ENCODE measurements at regions not wholly inside any gene's neighbourhood (a gene's known extent, or its start where the extent isn't known, plus 50 kb on each side); places are given as distances from the start of the nearest gene placed in this dataset.
"Not testable (repeated sequence)": the region's sequence is repeated elsewhere in the genome, so short reads cannot be mapped to it uniquely, and the experiment has no call there.

DNA sequence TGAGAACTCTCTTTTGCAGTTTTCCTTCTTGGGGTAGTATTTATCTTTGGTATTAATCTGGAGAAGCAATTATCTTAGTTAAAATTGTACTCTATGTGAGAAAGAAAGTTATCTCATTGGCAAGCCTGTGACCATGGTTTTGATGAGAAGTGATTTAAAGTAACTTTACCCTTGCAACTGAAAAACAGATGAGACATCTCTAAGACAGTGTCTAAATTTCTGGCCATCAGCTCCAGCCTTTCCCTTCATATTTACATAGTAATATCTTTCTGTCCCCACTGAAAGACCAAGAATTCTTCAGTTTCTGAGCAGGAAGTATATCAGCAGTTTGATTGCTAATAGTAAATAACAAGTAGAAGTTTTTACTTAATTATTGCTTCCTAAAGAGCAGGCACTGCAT is 386.1 kb upstream of the SYNCRIP start:
- DNase-seq = no peak

DNA sequence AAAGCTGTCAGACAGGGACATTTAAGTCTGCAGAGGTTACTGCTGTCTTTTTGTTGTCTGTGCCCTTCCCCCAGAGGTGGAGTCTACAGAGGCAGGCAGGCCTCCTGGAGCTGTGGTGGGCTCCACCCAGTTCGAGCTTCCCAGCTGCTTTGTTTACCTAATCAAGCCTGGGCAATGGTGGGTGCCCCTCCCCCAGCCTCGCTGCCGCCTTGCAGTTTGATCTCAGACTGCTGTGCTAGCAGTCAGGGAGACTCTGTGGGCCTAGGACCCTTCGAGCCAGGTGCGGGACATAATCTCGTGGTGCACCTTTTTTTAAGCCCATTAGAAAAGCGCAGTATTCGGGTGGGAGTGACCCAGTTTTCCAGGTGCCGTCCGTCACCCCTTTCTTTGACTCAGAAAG is 384.2 kb upstream of the SYNCRIP start:
- not testable (repeated sequence) for DNase-seq

DNA sequence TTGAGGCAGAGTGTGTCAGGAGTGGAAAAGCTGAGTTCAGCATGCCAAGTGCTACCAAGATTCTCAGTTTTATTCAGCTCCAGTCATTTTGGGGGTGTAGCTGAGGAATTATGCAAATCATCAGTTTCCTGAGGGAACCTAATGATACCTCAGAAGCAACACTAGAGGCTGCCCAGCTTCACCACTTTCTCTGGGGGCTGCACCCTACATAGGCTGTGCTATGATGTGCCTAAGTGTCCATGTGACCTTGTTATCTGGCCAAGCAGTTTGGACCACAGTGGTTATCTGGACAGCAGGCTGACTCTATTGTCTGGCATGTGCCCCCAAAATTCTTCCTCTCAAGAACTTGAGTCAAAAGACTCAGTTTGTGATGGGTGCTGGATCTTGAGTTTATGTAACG is 374.6 kb upstream of the SYNCRIP start:
- no peak for DNase-seq

DNA sequence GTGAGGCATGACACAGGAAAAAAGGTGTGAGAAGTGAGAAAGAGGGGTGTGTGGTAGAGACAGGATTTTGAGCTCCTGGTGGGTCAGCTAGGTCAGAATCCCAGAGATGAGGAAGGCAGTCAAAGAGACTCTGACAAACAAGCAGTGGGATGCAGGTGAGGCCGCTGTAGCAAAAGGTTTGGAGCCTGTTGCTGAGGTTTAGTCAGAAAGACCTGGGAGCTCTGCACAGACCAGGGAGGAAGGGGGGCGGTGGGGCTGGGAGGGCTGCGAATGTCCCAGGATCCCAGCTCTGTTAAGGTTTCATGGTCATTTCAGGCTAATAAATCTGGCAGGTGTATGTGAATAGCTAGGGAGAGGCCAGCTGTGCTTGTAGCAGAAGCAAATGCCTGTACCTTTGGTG is 373.9 kb upstream of the SYNCRIP start:
- DNase-seq = no peak

DNA sequence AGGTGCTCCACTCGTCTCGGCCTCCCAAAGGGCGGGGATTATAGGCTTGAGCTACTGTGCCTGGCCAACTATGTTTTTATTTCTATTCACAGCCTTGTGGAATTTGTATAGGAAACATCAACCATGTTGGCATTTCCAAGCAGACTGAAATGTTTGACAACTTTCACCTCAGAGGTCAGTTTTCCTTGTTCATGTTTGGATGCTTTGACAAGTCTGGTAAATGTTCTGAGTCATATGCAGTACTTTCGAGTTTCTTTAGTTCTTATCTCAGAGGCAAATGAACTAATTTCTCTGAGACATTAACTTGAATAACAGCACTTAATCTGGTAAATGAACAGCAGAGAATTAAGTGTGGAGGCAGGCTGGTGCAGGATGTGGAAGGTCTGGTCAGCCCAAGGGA is 373.4 kb upstream of the SYNCRIP start:
- no peak for DNase-seq

DNA sequence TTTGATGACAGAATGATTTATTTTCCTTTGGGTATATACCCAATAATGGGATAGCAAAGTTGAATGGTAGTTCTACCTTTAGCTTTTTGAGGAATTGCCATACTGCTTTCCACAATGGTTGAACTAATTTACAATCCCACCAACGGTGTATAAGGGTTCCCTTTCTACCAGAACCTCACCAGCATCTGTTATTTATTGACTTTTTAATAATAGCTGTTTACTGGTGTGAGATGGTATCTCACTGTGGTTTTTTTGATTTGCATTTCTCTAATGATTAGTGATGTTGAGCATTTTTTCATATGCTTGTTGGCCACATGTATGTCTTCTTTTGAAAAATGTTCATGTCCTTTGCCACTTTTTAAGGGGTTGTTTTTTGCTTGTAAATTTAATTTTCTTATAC is 370.3 kb upstream of the SYNCRIP start:
- DNase-seq = not testable (repeated sequence)

DNA sequence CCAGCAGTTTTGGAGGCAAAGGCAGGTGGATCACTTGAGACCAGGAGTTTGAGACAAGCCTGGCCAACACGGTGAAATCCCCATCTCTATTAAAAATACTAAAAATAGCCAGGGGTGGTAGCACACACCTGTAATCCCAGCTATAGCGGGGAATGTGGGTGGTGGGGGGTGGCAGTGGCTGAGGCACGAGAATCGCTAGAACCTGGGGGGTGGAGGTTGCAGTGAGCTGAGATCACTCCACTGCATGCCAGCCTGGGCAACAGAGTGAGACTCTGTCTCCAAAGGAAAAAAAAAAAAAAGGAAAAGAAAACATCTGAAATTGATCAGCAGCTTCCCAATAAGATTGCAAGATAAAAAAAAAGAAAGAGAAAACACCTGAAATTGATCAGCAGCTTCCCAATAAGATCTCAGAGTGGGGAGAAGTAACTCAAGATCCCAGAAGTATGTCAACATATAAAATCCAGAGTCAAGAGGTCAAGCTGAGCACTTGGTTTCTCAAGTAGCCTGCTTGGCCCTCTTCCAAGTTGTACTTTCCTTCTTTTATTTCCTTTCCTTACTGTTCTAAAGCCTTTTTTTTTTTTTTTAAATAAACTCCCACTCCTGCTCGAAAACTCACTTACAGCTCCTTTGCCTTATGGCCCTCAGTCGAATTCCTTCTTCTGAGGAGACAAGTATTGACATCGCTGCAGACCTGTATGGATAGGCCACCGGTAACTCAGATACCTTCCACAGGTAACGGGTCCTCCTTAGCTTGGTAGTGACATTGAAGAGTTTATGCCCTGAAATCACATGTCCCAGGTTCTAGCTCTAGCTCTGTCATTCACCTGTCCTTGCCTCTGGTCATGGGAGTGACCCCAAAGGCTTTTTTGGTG is 368.5 kb upstream of the SYNCRIP start:
- DNase-seq = no peak

DNA sequence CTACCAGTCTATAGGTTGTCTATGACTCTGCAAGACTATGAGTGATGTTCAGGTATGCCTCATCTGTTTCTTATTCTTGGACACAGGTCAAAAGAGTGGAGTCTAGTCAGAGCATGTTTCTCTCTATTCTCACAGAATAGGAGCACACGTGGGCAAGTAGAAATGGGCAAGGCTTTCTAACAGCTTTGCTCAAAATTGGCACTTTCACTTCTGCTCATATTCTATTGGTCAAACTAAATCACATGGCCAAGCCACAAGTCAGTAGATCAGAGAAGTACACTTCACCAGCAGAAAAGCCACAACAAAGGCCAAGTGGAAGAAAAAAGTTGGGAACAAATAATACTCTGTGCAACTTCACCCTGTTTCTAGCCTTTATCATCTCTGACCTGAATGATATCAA is 354.5 kb upstream of the SYNCRIP start:
- DNase-seq = no peak

DNA sequence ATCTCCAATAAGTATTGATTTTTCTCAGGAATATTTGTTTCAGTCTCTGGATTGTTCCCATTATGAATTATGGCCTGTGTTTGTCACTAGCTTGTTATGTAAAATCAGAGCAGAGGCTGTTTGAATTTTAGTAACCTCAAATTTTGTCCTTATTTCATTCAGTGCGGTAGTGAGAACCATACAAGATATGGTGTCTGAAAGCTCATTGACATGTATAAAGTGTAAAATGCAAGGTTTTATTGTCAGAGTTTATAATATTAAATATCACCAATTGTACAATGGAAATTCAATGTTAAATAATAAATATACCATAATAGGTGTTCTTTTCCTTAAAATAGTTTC is 353.3 kb upstream of the SYNCRIP start:
- no peak for DNase-seq

DNA sequence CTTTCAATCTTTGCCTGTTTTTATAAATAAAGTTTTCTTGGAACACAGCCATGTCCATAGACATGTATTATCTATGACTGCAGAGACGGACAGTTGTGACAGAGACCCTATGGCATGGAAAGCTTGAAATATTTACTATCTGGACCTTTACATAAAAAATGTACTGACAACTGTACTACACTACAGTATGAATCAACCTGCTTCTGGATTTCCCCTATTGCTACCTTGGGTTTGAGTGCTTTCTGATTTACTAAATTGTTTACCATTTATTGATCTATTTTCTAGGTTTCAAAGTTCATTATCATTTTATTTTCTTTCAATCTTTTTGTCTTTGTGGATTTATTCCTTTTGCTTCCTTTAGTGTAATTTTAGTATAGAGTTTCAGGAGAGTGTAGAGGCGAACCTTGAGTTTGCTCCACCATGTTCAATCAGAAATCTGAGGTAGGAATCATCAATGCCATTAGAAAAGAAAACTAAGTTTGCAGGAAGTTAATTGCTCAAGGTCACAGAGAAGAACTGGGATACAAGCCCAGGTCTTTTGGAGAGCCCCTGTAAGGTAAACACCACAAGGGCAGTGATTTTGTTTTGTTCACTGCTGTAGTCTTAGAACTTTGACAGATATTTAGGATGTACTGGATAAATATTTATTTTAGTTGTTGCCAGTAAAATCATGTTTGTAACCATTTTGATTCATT is 352.8 kb upstream of the SYNCRIP start:
- no peak for DNase-seq

DNA sequence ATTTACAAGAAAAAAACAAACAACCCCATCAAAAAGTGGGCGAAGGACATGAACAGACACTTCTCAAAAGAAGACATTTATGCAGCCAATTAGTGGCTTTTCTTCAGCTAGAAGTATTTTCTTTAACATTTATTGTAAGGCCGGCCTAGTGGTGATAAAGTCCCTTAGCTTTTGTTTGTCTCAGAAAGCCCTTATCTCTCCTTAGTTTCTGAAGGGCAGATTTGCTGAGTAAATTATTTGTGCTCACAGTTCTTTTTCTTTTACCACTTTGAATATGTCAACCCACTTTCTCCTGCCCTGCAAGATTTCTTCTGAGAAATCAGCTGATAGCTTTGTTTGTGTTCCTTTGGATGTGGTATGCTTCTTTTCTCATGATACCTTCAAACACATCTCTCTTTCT is 344.0 kb upstream of the SYNCRIP start:
- DNase-seq = no peak

DNA sequence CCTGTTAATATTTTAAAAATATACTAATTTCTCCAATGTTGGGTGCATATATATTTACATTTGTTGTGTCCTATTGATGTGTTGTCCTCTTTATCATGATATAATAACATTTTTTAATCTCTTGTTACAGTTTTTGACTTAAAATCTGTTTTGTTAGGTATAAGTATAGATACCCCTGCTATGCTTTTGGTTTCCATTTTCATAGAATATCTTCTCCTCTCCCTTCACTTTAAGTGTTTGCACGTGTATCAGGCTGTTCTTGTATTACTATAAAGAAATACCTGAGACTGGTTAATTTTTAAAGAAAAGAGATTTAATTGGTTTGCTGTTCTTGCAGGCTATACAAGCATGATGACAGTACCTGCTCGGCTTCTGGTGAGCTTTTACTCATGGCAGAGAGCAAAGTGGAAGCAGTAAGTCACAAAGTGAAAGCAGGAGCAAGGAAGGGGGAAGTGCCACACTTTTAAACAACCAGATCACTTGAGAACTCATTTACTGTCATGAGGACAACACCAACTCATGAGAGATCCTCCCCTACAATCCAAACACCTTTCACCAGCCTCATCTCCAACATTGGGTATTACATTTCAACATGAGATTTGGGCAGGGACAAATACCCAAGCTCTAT is 340.5 kb upstream of the SYNCRIP start:
- DNase-seq = no peak

DNA sequence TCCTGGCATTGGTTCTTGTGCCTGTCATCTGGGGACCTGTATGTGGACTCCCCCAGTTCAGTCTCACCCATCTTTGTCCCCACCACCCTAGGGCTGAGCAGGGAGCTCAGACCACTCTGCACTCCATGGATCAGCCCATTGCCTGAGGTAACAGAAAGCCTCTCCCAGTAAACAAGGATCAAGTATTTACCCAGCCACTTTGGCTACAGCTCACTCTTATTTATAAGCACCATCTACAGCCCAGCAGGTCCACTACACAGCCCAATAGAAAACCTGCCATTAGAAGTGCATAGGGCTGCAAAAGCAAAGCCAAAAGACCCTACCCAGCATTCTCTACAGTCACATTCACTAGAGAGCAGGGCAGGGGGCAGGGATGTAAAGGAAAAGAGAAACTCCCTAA is 335.0 kb upstream of the SYNCRIP start:
- no peak for DNase-seq

DNA sequence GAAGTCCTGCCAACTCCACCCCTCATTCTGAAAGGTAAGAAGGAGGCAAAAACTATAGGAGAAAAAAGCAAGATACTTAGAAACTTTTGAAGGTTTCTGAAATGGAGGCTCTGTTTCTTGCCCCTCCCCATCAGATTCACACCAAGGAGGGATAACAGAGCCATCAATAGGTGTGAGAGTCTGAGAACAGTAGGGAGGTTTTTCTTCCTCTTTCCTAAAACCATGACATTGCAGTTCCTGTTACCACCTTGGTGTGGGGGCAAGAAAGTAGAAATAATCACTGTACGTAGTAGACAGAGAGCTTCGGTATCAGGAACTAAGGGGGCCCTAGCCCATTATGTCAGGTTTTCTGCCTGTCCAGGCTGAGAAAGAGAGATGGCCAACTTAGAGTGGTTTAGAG is 333.3 kb upstream of the SYNCRIP start:
- DNase-seq = no peak

DNA sequence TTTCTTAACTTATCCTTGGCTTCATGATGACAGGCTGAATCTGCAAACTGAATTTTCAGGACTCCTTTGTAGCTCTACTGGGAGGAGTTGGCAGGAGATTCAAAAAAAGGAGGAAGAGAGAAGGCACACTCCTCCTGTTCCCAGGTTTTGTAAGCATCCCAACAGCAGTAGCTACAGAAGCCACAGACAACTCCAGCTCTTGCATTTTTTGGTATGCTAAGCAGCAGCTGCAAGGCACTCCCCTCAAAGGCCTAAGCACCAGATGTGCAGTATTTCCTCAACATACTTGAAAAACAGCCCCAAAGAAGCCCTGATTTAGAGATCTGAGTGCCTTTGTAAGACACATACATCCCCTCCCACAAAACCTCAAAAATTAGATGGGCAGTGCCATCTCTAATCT is 328.6 kb upstream of the SYNCRIP start:
- no peak for DNase-seq

DNA sequence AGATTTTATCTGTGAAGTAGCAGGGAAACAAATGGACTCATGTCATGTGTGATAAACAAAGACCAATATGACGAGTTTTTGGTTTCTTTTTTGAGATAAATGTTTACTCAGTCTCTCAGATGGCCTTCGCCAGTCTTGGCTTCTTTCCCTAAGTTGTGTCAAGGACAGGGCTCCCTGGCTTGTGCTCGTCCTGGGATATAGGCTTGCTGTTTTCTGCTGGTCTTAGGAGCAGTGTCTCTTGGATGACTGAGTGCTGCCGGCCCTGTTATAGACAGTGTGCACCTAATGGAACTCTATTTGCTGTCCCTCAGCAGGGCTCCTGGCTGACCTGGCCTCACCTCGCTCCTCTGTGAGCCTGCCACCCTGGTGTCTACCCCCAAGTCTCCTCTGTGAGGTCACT is 324.1 kb upstream of the SYNCRIP start:
- no peak for DNase-seq

DNA sequence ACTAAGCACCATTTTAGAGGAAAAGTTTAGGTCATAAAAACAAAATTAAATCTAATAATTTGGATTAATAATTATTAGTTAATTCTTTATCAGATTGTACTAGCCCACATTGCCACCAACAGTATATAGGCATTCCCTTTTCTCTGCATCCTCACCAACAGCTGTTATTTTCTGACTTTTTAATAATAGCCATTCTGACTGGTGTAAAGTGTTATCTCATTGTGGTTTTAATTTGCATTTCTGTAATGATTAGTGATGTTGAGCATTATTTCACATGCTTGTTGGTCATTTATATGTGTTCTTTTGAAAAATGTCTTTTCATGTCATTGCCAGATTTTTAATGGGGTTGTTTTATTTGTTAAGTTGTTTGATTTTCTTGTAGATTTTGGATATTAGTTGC is 319.1 kb upstream of the SYNCRIP start:
- DNase-seq = no peak

DNA sequence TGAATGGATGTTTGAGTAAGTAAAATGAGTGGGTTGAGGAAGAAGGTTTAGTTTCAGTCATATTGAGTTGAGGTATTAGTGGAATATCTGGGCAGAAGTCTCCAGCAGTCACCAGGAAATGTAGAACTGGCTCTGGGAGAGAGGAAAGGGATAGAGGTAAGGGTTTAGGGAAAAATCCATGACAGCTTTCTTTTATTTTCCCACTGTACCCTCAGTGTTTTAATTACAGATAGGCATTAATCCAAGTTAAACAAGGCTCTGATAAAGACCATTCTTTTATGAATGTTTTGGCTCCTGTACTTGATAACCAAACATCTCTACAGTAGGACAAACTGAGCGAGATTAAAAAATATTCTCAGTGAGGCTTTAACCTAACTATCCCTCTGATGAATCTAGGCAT is 318.4 kb upstream of the SYNCRIP start:
- no peak for DNase-seq

DNA sequence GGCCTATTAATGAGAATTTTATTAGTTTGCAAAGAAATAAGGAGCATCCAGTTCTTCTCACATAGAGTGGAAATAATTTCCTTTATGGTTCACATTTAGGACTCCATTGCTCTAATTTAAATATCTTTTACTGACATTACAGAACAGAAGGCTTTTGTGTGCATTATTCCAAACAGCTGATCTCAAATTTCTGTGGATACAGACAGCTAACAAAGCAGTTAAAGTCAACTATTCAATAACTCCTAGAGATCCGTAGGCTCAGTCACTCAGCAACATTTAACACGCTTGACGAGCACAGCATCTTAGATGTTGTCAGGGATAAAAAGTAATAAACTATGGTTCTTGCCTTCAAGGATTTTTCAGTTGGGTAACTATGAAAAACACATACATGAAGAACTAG is 305.8 kb upstream of the SYNCRIP start:
- DNase-seq = no peak

DNA sequence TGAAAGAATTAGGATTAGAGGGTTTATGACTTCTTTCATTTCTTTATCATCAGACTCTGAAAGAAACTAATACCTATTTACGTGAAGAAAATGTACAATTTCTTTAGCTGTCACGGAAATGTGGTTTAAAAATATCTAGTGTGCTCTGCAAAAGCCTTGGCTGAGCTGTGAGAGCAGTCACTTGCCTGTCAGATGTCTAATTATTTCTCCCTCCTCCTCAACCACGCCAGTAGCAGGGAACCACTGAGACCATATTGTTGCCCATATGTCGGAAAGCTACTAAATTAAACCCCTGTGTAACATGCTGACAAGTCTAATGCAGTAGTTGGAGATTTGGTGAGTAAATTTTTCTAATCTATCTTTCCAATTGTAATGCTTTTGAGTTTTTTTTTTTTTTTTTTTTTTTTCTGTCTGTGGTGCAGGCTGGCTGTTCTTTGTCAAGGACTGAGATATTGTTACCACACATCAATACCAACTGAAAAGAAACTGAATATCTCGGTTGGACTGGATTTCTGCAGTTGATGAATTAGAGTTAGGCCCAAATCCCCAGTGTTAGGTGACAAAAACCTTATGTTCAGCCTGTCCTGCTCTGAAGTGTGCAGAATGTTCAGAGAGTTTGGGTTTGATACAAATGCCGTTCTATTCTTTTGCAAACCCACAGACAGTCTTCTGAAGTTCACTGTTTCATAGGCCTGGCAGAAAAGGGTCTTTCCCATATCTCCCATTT is 302.9 kb upstream of the SYNCRIP start:
- DNase-seq = no peak

DNA sequence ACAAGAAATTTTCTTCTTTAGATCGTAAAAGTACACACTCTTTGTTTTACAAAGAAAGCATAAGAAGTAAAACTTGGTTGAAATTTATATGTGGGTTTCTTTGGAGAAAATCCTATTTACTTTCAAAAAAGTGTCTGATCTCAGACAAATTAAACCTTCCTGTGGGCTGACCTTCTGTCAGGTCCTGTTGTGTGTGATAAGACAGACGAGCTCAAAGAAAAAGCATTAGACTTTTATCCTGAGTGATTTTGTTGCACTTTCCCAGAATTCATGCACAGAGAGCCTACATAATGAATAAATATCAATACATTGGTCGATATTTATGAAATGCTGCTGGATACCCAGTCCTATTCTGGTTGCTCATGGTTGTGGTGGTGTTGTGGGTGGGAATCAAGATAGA is 302.1 kb upstream of the SYNCRIP start:
- no peak for DNase-seq

DNA sequence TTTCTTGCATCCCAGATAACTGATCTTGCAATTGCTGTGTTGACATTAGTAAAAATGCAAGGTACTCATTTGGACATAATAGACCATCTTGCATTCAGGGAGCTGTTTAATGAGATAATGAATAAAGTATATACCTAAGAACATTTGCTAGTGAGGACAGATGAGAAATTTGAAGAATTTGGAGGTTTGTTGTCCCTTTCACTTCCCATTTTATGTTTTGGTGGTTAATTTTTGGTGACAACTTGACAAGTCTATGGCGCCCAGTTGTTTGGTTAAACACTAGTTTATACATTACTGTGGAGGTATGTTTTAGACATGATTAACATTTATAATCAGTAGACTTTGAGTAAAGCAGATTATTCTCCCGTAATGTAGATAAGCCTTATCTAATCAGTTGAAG is 300.2 kb upstream of the SYNCRIP start:
- no peak for DNase-seq

DNA sequence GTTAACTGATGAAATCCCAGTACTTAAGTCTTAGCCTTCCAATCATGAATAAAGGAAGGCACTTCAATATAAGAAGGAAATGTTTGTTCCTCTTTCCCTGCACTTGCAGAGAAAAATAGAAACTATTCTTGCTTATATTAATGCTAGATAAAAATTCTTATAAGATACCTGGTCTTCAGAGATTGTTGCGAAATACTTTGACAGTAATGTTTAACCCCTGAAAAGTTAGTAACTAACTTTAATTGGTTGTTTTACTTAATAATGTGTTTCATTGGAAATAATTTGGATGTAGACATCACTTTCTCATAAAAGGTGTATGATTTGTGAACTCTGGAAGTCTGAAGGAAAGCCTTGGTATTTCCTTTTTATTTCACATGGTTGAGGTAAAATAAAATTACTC is 294.2 kb upstream of the SYNCRIP start:
- DNase-seq = no peak

DNA sequence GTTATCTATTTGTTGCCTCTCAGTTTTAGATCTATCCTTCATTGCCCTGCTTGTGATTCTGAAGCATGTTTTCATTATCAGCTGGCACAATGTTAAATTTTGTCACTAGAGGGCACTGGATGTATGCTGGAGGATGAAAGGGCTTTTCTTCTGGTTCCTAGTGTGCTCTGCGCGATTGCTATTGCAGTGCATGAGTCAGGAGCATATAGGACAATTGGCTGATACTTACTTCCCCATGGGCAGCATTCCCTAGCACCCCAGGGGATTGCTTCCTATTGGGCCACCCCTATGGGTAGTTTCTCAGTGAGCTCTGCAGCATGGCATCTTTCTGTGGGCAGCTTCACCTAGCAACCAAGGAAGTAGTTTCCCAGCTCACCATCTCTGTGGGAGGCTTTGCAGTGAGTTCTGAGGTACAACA is 280.3 kb upstream of the SYNCRIP start:
- no peak for DNase-seq
